ENCODE measurements at regions not wholly inside any gene's neighbourhood (a gene's known extent, or its start where the extent isn't known, plus 50 kb on each side); places are given as distances from the start of the nearest gene placed in this dataset.
A peak's percentile ranks its signal among the peaks of the same experiment; 100 is the strongest.
"Not testable (repeated sequence)": the region's sequence is repeated elsewhere in the genome, so short reads cannot be mapped to it uniquely, and the experiment has no call there.

DNA sequence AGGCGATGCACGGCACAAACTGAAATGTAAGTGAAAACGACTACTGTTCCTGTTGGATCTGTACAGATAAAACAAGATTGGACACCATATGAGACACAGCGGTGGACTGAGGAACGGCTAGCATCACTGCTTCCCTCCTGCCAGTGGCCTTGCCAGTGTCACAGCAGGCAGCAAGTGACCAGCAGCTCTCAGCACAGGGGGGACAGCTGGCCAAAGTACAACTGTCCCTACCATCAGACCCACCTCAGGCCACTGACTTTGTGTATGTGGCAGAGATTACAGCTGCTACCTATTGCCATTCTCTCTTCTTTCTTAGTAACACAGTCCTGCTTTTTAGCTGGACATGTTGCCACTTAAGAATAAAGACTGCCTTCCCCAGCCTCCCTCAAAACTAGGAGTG, 80.0 kb upstream of the SLC66A3 start:
- no peak for DNase-seq

DNA sequence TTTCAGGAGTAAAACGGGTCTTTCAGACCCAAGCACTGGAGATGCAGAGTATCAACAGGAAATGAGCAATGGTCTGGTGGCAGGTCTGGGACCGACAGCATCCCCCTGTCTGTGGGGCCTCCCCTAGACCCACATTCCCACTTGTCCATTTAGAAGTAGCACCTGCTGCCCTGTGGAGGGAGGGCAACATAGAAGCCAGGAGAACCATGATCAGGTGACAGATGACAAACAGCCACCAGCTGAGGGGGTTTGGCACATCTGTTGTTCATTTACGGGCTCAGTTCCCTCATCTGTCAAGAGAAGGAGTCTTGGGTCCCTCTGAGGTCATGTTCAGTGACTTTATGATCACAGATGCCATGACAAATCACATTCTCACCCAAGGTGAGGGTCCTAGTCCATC, 77.9 kb upstream of the SLC66A3 start:
- DNase-seq: no peak

GRCh38 chr2:11079136-11079824, 76.0 kb upstream of the SLC66A3 start:
- no peak for DNase-seq

DNA sequence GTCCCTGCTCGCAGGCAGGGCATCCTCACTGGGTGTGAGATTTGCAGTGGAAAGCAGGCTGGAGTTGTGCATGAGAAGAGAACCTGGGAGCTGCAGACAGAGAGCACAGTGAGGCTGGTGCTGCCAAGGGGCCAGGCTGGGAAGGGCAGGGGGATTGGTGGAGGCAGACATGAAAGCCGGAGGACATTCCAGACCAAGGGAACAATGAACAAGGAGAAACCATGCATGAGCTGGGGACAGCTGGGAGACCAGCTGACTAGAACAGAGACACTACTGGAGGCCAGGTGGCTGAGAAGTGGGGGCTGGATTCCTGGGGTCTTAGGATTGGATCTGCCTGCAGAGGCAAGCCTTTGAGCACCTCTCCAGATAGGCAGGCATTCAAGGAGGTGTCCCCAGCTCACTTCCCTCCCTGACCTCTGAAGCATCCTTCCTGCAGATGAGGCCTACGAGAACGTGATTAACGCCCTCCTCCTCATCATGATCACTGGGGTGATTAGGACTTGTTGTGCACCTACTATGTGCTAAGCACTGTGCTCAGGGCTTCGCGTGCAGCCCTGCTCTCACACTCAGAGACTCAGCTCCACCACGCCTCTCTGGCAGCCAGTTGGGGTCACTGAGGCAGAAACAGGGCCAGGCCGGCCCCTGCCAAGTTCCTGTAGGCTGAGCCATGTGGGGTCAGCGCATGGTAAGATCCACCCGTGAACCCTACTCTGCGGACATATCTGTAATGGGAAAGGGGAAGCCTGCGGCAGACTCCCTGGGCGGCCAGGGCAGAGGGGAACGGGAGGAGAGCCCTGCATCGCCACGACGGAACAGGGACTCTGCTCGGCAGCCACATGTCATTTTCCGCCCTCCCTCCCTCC, 74.8 kb upstream of the SLC66A3 start:
- DNase-seq: no peak

GRCh38 chr2:11082880-11083279, 72.4 kb upstream of the SLC66A3 start:
- no peak for DNase-seq

- DNase-seq: not testable (repeated sequence)
These were observed 66.4 kb upstream of the SLC66A3 start for GRCh38 chr2:11088821-11089220.

GRCh38 chr2:11090187-11090586, 65.1 kb upstream of the SLC66A3 start:
- DNase-seq: no peak

DNA sequence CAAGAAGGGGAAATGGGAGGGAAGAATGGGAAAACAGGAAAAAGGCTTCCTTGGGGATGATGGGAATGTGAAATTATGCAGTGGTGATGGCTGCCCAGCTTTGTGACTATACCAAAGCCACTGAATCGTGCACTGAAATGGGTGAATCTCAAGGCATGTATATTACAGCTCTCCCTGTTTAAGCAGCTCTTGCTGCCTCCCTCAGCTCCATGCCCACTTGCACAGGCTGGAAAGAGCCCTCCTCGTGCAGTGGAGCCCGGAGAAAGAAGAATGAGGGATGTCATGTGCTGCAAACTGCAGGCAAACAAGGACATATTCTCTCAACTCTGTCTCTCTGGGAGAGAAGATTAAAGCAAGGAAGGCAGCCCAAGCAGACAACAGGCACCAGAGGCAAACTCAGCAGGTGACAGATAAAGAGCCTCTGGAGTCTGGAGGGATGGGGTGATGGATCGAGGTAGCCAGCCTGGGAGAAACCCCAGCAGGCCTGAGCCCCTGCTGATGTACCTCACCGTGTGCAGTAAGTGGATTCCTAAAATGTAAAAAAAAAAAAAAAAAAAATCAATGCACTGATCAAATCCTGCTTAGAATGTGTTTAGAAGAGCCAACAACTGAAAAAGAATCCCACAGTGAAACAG, 62.4 kb upstream of the SLC66A3 start:
- DNase-seq: no peak

DNA sequence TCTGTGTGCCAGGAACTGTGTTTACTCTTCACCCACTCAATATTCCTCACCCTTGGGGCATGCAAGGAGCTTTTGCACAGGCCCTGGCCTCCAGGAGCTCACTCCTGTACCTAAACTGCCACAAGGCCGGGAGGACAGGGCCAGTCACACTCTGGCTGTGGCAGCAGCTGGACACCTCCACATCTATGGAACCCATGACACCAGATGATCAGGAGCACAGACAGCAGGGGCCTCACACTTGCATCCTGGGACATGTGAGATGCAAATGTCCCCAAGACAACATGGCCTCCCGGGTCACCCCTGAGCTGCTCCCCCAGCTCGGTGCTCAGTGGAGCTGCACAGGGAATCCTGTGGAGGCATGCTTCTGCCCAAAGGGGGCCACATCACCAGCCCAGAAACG, 61.8 kb upstream of the SLC66A3 start:
- DNase-seq: no peak

- DNase-seq: no peak
These were observed 61.1 kb upstream of the SLC66A3 start for GRCh38 chr2:11094021-11094810.

- DNase-seq: no peak
These were observed 58.7 kb upstream of the SLC66A3 start for GRCh38 chr2:11096591-11096990.

- DNase-seq: no peak
These were observed 58.1 kb upstream of the SLC66A3 start for GRCh38 chr2:11097038-11097720.

- DNase-seq: no peak
These were observed 57.3 kb upstream of the SLC66A3 start for GRCh38 chr2:11097854-11098387.

DNA sequence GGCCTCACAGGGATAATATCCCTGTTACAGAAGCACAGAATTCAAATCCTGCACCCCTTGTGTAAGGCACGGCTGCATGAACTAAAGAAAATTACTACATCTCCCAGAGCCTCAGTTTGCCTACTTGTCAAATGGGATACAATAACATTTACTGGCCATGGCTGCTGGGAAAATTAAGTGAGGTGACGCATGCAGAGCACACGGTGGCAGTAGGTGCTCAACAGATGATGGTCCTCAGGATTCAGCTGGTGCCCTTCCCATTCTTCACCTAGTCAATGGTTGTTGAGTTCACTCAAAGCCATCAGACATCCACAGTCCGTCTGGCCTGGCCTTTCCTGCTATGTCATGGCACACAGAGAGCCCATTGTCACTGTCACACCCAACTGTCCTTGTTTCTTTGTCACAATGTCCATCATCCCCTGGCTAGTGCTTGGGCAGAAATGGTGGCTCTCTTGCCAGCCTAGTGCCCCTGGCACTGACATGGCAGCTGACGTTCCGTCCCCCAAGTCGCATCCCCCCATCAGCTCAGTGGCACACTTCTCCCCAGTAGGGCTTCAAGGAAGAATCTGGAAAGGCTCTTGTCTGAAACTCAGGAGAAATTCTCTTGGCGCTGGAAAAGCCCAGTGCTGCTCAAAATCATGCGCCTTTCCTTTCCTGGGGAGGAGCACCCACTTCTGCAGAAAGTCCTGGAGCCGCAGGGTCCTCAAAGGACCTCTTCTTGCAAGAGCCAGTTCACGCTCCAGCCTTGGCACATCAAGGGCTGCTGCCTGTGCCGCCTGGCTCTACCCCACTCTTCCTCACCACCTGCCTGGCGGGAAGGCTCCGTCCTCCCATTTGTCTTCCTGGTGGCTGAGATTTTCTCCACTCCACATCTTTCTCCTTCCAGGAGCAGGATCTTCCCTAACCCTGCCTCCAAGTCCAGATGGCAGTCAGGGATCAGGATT, 55.9 kb upstream of the SLC66A3 start:
- peak; percentile 22 for DNase-seq

DNA sequence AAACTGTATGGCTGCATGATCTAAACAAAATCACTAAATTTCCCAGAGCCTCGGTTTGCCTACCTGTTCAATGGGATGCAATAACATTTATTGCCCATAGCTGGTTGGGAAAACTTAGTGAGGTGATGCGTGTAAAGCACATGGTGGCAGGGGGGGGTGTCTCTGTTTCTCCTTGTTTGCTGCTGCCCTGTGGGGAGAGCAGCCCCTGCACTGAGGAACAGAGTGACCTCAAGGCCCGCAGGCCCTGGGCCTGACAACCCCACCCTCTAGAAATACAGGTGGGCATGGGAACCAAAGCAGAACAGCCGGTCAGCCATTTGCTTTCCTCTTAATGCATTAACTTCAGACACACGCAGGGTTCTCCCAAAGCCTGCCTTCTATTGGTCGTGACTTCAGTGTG, 55.1 kb upstream of the SLC66A3 start:
- no peak for DNase-seq

DNA sequence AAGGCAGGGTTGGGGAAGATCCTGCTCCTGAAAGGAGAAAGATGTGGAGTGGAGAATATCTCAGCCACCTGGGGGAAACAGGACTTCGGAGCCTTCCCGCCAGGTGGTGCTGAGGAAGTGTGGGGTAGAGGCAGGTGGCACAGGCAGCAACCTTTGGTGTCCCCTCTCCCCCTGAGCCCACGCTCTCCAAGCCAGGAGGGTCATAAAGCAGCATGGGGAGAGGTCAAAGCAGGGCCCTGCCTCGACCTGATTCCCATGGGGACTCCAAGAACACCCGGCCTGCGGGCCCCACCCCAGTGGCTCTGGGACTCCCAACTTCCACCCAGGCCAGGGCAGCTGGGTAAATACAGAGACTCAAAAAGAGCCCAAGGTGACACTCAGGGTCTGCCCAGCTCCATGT, 54.3 kb upstream of the SLC66A3 start:
- no peak for DNase-seq

DNA sequence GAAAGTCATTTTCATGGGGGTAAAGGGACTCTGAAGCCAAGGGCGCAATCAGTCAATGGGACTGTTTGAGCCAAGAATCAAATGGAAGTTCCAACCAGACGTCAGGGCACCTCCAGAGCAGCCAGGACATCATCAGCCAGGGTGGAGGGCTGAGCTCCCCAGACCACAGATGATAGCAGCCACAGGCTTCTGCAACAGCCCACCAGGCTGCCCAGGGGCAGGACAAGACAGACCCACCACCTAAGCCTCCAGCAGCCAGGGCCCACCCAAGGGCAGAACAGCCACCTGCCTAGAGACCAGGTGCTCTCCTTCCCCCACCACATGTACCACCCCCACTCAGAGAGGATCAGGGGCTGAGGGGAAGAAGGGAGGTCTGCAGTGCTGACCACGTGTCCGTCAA, 53.8 kb upstream of the SLC66A3 start:
- no peak for DNase-seq

DNA sequence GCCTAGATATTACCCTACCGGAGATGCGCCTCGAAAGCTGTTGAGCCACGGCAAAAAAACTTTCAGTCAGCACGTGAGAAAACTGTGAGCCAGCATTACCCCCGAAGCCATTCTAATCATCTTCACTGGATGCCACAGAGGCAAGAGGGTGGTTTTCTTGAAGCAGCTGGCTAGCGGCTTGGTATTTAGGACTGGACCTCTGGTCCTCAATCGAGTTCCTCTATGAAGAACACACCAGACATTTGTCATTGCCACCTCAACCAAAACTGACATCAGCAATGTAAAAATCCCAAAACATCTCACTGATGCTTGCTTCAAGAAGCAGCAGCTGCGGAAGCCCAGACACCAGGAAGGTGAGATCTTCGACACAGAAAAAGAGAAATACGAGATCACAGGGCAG, 52.8 kb upstream of the SLC66A3 start:
- no peak for DNase-seq

GRCh38 chr2:11102956-11103860, 52.1 kb upstream of the SLC66A3 start:
- no peak for DNase-seq

Data from NCI-H187 treated with DMSO at 0.1 percent for 48 hours (cell line).